GM18873 (cell line): ENCODE measurements at regions not wholly inside any gene's neighbourhood (a gene's known extent, or its start where the extent isn't known, plus 50 kb on each side); places are given as distances from the start of the nearest gene placed in this dataset.

ENCODE experiments used
- ATAC-seq: cut with Tn5 transposase; IDR thresholded peaks from one replicate; pipeline ENCODE4 v1.9.1; 2021; ENCODE audit warnings: mild to moderate bottlenecking, moderate library complexity, moderate number of reproducible peaks; ENCODE audit not compliant: unreplicated experiment, low FRiP score

GRCh38 chr6:43970913-43971775 is 156.1 kb downstream of the MRPL14 start:
- ATAC-seq, result no peak

- no peak for ATAC-seq
Measured at GRCh38 chr6:43970068-43970912, 157.0 kb downstream of the MRPL14 start.

- no peak for ATAC-seq
Measured at GRCh38 chr6:43969158-43969981, 157.9 kb downstream of the MRPL14 start.

GRCh38 chr6:43968110-43968965 is 158.9 kb downstream of the MRPL14 start:
- no peak for ATAC-seq

GRCh38 chr6:43967719-43968091 is 159.5 kb downstream of the MRPL14 start:
- ATAC-seq, result no peak

GRCh38 chr6:43966853-43967718 is 160.2 kb downstream of the MRPL14 start:
- ATAC-seq, result no peak

GRCh38 chr6:43966374-43966658 is 160.9 kb downstream of the MRPL14 start:
- ATAC-seq, result no peak

GRCh38 chr6:43965628-43966373 is 161.5 kb downstream of the MRPL14 start:
- ATAC-seq, result no peak

- ATAC-seq, result no peak
Measured at GRCh38 chr6:43964659-43965570, 162.3 kb downstream of the MRPL14 start.

- ATAC-seq, result no peak
Measured at GRCh38 chr6:43963877-43964658, 163.2 kb downstream of the MRPL14 start.

GRCh38 chr6:43963203-43963602 is 164.0 kb downstream of the MRPL14 start:
- ATAC-seq, result no peak

GRCh38 chr6:43962458-43962857 is 164.8 kb downstream of the MRPL14 start:
- no peak for ATAC-seq

GRCh38 chr6:43957273-43957672 is 170.0 kb downstream of the MRPL14 start:
- ATAC-seq, result no peak

GRCh38 chr6:43956478-43956877 is 170.8 kb downstream of the MRPL14 start:
- no peak for ATAC-seq

- ATAC-seq, result no peak
Measured at GRCh38 chr6:43954311-43955131, 172.7 kb downstream of the MRPL14 start.
